HG03196 (cell line): ENCODE measurements at regions not wholly inside any gene's neighbourhood (a gene's known extent, or its start where the extent isn't known, plus 50 kb on each side); places are given as distances from the start of the nearest gene placed in this dataset.

Experiments used
- ATAC-seq: cut with Tn5 transposase; IDR thresholded peaks from one replicate; pipeline ENCODE4 v1.9.1; 2021; ENCODE audit not compliant: unreplicated experiment

DNA sequence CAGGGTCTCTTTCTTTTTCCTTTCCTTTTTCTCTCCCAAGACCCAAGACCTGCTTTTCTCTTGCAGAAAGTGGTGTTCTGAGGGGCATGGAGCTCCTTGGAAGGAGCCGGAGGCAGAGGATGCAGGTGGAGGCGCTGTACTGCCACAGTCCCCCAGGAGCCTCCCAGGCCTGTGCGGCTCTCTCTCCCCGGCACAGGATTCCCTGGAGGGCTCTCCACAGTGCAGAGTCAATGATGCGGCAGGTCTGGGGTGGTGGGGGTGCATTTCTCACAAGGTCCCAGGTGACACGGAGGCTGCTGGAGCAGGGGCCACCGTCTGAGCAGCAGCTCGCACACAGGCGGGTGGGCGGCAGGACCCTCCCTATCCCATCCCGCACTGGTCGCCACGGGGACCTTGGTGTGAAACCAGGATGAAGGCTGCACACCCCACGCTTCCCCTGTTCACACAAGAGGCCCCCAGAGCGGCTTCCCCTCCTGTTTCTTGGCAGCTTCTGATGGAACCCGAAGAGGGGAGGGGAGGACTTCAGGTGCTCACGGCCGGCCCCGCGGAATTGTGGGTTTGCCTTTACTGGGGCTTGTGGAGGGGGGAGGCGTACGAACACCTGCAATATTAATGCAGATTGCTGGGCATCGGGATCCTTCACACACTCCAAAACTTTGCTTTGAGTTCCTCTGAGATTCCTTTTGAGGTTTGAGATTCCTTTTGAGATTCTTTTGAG, 186.9 kb downstream of the ENGASE start:
- ATAC-seq = no peak

DNA sequence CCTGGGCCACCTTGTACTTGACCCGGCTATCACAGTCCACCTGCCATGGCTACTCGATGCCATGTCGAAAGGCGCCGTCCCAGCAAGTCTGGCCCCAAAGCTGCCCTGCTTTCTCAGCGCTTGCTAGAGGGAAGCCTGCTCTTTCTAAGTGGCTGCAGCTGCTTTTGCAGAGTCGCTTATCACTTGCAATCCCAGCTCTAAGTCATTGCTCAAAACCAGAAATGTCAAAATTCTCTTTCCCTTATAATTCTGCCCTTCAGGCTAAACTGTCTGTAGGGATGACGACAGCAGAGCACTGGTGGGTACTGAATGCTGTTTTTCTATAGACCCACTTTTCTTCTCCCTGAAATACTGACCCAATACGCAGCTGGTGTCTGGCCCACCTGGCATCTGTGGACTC, 184.2 kb downstream of the ENGASE start:
- ATAC-seq = no peak

DNA sequence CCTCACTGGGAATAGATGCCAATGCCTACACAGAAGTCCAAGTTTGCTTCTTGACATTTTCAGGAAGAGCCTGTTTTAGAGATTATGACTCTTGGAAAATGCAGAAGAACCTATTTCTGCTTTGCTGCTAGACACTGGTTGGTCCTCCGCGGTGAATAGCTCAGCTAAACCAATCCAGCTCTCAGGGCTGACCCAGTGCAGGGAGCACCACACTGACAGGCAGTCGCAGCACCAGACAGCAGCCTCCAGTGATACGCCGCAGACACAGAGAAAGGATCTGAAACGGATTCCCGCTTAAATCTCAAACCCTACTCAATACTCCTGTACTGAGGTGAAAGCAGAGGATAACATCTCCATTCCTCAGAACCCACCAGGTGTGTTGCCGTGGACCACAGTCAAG, 183.4 kb downstream of the ENGASE start:
- ATAC-seq = no peak

DNA sequence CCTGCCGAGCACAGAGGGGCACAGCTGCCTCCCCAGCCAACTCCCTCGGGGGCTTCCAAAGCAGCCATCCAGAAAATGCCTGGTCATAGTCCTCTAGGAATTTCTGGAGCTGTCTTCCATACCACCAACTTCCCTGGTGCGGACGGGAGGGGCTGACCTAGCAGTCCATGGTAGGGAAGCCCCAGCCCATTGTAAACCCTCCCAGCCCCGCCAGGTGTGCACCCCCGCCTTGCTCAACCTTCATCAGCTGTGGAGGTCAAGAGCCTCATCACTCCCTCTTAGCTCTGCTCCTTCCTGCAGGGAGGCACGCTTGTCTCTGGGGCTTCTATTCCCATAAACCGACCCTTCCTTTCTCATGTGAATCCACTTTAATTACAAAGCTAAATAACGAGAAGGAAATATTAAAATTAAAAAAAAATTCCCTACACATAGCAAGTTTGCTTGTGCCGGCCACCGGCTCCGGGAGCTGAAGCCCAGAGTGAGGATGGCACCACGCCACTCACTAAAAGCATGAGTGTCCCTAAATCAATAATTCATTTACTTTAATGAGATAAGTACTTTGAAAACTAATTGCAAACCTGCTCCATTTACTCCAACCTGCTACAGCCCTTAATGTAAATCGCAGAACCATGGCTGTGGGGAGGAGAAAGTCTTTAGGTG, 181.4 kb downstream of the ENGASE start:
- ATAC-seq = no peak

DNA sequence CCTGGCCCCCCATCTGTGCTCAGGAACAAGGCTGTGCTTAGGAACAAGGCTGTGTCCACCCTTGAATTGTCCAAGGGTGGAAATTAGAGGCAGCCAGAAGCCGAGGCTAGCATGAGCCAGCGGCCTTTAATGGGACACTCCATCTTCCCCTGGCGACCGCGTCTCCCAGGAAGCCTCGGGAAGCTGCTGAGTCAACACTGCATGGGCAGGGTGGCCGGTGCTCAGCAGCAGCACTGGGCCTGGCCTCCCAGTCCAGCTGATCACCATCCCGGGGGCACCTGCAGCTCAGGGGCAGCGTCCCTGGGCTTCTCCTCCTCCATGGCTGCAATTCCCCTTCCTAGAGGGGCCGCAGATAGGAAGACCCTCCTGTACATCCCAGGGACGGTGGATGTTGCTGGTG, 180.8 kb downstream of the ENGASE start:
- ATAC-seq = no peak

DNA sequence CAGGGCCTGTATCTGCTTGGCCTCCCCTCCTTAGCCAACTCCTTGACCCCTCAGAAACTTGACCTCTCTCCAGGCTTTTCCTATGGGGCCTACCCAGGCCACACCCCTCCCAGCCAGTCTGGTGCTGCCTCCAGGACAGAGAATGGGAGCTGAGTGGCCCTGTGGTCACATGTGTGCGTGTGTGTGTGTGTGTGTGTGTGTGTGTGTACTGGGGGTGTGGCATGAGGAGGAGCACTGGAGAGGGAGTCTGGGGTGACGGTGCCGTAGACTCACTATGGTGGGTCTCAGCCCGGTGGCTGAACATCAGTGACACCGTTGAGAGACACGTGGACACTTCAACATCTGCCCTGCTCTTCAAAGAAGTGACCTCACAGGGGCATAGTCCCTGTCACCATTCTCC, 180.4 kb downstream of the ENGASE start:
- ATAC-seq = no peak

DNA sequence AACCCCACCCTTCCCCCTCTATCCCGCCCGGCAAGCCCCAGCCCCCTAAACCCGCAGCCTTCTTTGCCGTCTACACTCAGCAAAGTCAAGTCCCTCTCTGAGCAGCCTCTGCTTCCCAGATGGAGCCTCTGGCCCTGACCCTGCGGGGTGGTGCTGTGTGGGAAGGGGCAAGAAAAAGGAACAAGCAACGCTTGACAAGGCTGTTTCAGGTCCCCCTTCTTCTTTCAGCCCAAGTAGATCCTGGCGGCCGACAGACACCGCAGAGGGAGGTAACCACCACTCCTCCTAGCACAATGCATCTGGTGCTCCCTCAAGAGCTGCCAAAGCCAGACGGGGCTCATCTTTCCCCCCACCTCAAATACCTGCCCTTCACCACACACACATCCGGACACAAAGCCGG, 178.3 kb downstream of the ENGASE start:
- ATAC-seq = no peak

DNA sequence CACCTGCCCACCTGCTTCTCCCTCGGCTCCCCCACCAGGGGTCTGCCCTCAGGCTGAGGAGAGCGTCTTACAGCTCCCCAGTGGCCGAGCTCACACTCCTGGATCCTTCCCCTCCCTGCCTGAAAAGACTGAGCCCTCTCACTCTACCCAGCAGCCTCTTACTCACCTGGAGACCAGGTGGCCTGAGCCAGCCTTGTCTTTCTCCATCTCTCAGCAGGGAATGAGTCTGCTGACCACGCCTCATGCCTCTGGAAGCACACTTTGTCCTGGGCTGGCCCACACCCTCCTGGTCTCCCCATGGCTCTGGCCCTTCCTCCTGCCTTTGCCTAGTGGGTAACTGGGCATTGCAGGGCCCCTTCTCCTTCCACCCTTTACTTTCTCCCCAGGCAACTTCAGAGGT, 177.2 kb downstream of the ENGASE start:
- ATAC-seq = no peak

DNA sequence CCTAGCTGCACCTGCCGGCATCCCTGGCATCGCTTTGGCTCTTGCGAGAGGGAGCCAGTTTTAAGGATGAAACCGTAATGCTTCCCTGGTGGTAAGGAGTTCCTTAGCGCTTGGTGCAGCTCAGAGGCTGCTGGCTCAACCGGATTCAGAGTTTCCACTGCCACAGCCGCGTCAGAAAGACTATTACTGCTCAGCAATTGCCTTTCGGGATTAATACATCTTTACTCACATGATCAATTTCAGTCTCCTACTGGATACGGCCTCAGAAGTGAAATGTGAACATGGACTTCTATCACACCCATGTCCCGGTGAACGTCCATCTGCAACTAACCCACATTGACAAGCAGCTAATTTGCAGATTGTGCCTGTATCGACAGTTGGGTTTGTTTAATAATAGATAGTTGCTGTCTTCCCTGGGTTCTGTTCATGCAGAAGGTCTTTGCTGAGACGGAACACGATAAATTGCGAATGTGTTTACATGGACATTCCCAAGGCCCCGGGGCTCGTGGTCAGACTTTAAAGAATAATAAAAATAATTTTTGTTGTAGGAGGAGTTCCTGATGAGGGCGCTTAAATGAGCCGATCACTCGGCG, 175.4 kb downstream of the ENGASE start:
- no peak for ATAC-seq

DNA sequence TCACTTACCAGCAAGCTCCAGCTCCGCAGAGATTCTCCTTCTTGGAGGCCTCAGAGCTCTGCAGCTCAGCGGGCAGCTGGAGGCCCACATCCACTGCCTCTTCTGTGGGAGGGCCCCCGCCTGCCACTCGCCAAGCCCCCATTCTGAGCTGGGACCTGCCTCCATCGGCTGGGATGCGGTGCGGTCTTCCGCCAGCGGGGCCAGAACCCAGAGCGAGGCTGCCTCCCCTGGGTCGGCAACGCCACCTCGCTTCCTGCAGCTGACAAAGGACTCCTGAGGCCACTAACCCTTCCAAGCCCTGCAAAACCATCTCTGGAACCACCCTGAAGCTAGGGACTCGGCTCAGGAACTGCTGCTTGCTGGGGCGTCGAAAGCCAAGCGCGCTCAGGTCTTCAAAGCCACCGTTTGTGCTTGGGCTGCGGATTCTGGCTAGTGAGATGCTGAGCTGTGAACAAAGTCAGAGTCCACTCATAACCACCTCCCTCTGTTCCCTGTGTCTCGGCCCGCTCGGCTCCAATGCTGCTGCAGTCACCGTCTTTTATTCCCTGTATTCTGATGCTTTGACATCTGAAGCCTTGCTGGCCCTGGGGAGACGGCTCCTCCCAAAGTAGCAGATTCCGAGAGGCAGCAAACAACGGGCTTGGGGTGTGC, 174.3 kb downstream of the ENGASE start:
- ATAC-seq = no peak

DNA sequence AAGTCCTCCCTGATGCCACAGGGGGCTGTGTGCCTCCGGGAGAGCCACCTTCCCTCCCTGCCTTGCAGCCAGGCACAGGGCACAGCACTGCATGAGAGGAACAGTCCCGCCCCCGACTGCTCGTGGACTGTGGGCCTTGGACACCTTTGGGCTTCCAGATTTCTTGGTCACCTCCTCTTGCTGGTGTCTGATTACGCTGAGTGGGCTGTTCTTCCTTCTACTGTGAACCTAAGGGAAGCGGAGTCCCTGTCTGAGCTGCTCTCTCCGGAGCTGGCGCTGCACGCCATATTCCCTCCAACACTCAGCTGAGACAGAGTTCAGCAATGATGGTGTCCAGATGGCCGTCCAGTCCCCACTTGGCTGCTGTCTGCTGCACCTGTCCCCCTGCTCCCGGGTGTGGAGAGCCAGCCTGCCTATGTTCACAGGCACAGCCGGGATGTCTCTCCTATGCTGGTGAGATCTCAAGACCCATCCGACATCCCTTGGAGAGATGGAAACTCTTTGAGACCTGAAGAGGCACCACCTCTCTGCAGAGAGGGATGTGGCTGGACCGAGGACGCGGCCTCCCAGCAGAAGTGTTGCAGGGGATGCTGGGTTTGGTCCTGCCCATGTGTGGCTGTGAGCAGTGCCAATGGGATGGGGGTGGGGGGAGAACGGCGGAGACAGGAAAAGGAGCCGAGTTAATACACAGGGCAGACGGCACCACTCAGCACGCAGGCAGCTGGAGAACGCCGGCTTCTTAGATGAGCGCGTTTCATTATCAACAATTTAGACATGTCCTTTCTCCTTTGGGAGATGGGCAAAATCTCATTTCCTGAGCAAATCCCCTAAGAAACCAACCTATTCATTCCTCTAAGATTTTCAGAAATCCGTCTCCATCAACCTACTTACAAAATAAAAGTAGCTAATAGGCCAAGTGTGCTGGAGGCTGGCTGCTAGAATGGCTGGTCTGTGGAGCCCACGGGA, 171.9 kb downstream of the ENGASE start:
- no peak for ATAC-seq

DNA sequence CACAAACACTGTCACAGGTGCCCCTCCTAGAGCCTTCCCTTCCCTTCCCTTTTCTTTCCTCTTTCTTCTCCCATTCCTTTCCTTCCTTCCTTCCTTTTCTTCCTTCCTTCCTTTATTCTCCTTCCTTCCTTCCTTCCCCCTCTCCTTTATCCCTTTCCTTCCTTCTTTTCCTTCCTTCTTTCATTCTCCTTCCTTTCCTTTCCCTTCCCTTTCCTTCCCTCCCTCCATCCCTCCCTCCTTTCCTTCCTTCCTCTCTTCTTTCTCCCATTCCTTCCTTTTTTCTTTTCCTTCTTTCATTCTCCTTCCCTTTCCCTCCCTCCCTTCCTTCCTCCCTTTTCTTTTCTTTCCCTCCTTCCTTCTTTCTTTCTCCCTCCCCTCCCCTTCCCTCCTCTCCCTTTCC, 170.0 kb downstream of the ENGASE start:
- ATAC-seq = no peak

DNA sequence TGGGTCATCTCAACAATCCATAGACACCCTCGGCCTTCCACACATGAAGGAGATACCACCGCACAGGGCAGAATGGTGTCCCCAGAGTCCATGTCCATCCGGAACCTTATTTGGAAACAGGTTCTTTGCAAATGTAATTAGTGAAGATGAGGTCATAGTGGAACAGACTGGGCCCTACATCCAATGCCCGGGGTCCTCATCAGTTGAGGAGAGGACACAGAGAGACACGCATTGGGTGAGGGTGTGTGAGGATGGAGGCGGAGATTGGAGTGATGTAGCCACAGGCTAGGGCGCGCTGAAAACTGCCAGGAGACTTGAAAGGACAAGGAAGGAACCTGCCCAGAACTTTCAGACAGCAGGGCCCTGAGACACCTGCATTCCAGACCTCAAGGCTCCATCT, 169.4 kb downstream of the ENGASE start:
- no peak for ATAC-seq

DNA sequence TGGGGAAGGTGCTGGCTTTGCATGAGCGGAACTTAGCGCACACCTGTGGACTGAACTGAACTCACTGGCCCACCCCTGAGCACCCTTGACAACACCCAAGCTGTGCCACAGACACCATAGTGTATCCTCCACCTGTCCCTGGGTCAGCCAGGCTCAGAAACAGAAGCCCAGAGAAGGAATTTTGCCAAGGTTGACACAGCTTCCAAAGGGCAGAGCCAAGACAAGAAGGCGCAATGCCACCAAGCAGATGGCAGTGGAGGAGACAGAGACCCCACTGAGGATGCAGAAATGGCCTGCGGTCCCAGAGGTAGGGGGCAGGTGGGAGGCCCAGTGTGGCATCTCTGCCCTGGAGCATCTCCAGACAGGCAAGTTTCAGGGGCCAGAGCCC, 169.0 kb downstream of the ENGASE start:
- ATAC-seq = no peak

DNA sequence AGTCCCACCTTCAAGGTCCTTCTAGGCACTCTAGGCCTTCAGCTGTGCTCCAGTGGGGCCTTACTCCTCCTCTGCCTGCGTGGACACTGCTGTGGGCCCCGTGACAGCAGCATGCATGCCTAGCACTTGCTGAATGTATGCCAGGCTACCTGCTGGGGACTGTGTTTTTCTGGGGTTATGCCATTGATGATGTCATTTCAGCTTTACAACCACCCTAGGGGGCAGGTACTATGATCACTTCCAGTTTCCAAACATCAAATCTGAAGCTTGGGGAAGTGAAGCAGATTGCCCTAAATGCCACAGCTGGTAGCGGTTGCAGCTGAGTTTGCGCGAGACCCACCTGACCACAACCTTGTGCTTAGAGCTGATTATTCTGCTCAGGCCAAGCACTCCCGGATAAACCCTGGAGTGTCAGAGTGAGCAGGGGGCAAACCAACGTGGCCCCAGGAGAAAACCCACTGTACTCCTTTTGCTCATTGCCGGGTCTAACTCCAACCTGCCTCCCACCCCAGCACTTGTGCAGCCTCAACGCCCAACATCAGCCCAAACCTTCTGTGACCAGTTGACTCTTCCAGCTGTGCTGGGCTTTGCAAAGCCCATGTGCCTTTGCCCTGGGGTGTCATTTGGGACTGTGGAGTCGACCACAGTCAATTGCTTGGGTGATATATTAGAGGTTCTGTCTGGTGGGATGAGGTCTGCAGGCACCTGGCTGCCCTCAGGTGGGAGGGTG, 168.4 kb downstream of the ENGASE start:
- no peak for ATAC-seq

DNA sequence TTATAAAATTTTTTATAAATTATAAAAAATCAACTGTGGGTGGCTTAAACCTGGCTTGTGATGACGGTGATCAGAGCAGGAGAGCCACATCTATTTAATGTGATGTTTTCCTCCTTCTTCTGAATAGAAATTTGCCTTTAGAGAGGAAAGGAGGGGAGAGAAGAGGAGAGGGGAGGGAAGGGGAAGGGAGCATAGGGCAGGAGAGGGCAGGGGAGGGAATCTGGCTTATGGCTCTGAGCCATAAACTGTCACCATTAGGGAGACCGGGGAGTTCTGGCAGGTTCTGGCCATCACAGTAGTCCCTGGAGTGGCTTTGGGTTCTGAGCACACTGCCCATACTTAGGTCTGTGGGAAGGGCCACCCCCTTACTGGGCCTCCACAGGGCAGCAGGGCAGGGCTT, 167.8 kb downstream of the ENGASE start:
- no peak for ATAC-seq

DNA sequence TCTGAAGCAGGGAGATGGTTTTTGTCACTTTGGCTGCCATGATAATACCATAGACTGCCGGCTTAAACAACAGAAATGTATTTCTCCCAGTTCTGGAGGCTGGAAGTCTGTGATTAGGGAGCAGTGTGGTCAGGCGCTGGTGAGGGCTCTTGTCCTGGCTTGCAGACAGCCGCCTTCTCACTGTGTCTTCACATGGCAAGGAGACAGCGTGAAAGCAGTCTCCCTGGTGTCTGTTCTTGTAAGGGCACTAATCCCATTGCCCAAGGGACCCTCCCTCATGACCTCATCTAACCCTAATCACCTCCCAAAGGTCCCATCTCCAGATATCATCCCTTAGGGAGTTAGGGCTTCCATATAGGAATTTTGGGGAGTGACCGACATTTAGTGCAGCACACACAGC, 167.0 kb downstream of the ENGASE start:
- ATAC-seq = no peak

DNA sequence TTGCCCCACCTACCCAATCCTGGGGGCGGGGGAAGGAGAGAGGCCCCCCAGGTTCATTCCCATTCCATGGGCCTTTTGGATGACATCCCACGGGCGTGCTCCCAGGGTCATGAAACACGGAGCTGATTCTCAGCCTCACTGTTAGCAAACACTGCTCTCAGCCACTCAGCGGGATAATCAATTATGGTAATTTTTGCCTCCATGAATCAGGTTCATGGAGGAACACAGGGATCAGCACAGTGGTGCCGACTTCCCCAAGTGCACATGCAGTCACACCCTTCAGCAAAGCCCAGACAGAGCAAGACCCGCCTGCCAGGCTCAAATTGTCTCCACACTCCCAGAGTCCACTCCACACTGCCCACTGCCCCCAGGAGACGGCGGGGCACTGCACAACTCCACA, 164.6 kb downstream of the ENGASE start:
- ATAC-seq = no peak

DNA sequence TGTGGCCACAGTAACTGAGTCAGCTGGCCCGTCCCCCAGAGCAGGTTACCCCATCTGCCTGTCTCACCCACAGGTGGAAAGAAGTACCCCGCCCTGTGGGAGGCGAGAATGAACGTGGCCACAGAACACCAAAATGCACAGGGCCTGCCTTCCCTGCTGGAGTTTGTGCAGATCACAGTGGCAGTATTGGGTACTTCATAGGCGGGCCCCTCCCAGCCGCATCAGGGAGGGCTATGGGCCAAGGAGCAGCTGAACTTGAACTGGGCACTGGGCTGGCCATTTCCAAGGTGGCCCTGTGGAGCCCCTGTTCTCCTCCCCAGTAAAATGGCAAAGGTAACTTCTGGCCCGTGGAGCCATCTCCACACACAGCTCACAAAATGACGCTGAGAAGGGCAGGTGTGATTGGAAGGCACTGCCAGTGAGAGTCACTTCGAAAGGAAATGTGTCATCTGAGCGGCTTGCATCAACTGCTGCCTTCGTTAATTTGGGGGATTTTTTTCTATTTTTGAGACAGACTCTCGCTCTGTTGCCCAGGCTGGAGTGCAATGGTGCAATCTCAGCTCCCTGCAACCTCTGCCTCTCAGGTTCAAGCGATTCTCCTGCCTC, 162.9 kb downstream of the ENGASE start:
- no peak for ATAC-seq

DNA sequence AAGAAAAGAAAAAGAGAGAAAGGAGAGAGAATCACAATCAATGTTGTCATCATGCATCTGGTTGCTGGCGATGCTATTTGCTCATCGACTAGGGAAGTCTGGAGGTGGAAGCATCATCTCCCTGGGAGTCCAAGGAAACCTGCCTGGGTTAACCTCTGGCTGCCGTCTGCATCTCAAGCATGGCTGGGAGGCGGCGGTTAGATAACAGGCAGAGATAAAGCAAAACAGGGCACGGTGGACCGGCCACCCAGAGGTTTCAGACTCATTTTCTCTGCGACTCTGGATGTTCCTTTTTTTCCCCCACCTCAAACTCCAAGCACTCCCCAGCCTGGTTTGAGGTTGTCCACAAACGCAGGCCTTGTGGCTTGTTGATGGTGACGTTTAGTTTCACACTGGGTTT, 161.2 kb downstream of the ENGASE start:
- ATAC-seq = no peak
